Gastrocnemius medialis (tissue), 4 donors: ENCODE measurements at regions not wholly inside any gene's neighbourhood (a gene's known extent, or its start where the extent isn't known, plus 50 kb on each side); places are given as distances from the start of the nearest gene placed in this dataset.

Experiments
- ATAC-seq, 2 donors: fragments of 150-250 bp; one replicate each; pipeline ENCODE4 v1.9.1; 2016
- DNase-seq, 2 donors: peaks; one replicate each; pipeline ENCODE4 v3.0.0-alpha.2; 2019
- H3K27ac ChIP-seq, 4 donors: fragments of 200-600 bp; sonication (generic); 1 replicate in 1 of 4; 2 replicates in 3 of 4; pipeline ENCODE4 v1.5.1; 2016 to 2018; ENCODE audit warnings: mild to moderate bottlenecking in 2 of 4, moderate library complexity in 1 of 4
- H3K27me3 ChIP-seq, 3 donors: fragments of 200-600 bp; sonication (generic) in 2 of 3; 1 replicate in 1 of 3; 2 replicates in 2 of 3; pipeline versions ENCODE4 v1.5.1 to v1.6.0; 2016 to 2019; ENCODE audit warnings: mild to moderate bottlenecking in 1 of 3, moderate library complexity in 1 of 3
- H3K36me3 ChIP-seq, 2 donors: fragments of 200-600 bp; sonication (generic) in 1 of 2; one replicate each; pipeline ENCODE4 v1.5.1; 2017 to 2018
- H3K4me1 ChIP-seq, 2 donors: fragments of 200-600 bp; sonication (generic) in 1 of 2; one replicate each; pipeline ENCODE4 v1.5.1; 2016 to 2017; ENCODE audit warnings: mild to moderate bottlenecking in 2 of 2
- H3K4me3 ChIP-seq, 4 donors: fragments of 200-600 bp; sonication (generic) in 3 of 4; 1 replicate in 1 of 4; 2 replicates in 3 of 4; pipeline ENCODE4 v1.5.1; 2016 to 2019; ENCODE audit warnings: mild to moderate bottlenecking in 2 of 4
- H3K9me3 ChIP-seq, 3 donors: fragments of 200-600 bp; sonication (generic) in 2 of 3; 1 replicate in 1 of 3; 2 replicates in 2 of 3; pipeline ENCODE4 v1.5.1; 2016 to 2019
- CTCF ChIP-seq, 5 experiments: fragments of 450-650 bp in 3 of 5; fragments of 200-600 bp in 2 of 5; sonication (generic) in 2 of 5; IDR thresholded peaks in 4 of 5; conservative IDR thresholded peaks in 1 of 5; 1 replicate in 4 of 5; 2 replicates in 1 of 5; pipeline ENCODE4 v1.5.1; 2016 to 2019; ENCODE audit warnings: antibody characterized with exemption in 5 of 5, mild to moderate bottlenecking in 3 of 5, moderate library complexity in 3 of 5
- POLR2A ChIP-seq, 2 donors: fragments of 450-650 bp; IDR thresholded peaks; one replicate each; pipeline ENCODE4 v1.6.1; 2017; ENCODE audit warnings: antibody characterized with exemption in 2 of 2, mild to moderate bottlenecking in 2 of 2, moderate library complexity in 2 of 2
- in situ Hi-C, 4 donors: fragments of 200-750 bp; cut with MboI; loops; one replicate each; pipeline versions ENCODE4 v1.15.0 to v1.8.0; 2017; ENCODE audit warnings: low sequenced_read_pairs in 4 of 4
- intact Hi-C: fragments of 100-400 bp; cut with DNase I; formaldehyde crosslinking; loops from one replicate; pipeline ENCODE4 v1.15.1; 2023; ENCODE audit warnings: low total_unique reads

GRCh38 chr5:68457285-68457684 lies 241.7 kb downstream of the PIK3R1 start:
- Histone ChIP-seq H3K27ac (no peak overlapping the region), H3K4me3 (no peak overlapping the region), H3K9me3 (no peaks in the 10 kb centered on the region), H3K4me1 (peaks cover 0 to 16% of the 10 kb centered on the region in 2 donors), H3K36me3 (no peaks in the 10 kb centered on the region), H3K27me3 (no peaks in the 10 kb centered on the region)
- TF ChIP-seq CTCF (IDR thresholded peaks at IDR 0.05 in 4 of 5, conservative IDR thresholded peaks at IDR 0.05 in 1 of 5): no peak
- no peak for TF ChIP-seq POLR2A (IDR thresholded peaks at IDR 0.05)
- intact Hi-C loops: loop anchor here (5.0 to 10.0 kb wide), 2 partner anchors 255 to 1212 kb away; no protein-coding TSS in a partner anchor
- no peak for DNase-seq
- no peak for ATAC-seq
- in situ Hi-C loops: loop anchor here in 3 of 4 donors (5.0 to 25.0 kb wide), 4 partner anchors 170 to 1220 kb away; no protein-coding TSS in a partner anchor

DNA sequence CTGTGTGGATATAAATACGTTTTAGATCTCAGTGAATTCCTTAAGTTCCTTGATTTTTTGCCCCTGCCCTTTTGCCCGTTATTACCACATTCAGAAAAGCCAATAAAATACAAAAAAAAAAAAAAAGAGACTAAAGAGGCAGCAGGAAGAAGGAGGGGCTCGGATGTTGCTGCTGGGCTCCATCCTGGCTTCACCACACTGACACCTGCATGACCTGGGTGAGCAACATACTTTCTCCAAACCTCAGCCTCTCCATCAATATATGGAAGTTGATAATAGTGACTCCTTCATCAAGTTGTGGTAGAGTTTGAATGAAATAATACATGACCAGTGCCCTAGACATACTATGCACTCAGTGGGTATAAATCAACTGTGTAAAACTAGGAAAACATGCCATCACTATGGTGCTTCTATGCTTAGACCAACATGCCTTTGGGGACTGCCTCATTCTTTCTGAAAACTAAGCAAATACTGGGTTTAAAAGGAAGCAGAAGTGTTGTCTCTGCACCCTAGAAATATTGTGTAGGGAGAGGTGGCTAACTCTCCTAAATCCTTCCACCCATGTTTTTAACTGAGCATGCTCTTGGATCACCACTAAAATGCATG lies 243.0 kb downstream of the PIK3R1 start:
- ATAC-seq (no peak), DNase-seq (no peak)
- Histone ChIP-seq H3K4me1 (peaks cover 0 to 16% of the 10 kb centered on the region in 2 donors), H3K36me3 (no peaks in the 10 kb centered on the region), H3K27me3 (no peaks in the 10 kb centered on the region), H3K4me3 (no peak overlapping the region), H3K27ac (no peak overlapping the region), H3K9me3 (no peaks in the 10 kb centered on the region)
- TF ChIP-seq CTCF (IDR thresholded peaks at IDR 0.05 in 4 of 5, conservative IDR thresholded peaks at IDR 0.05 in 1 of 5): no peak
- TF ChIP-seq POLR2A (IDR thresholded peaks at IDR 0.05): no peak
- in situ Hi-C loops: loop anchor here in 3 of 4 donors (5.0 to 25.0 kb wide), 4 partner anchors 171 to 1221 kb away; no protein-coding TSS in a partner anchor
- intact Hi-C loops: loop anchor here (5.0 to 10.0 kb wide), 2 partner anchors 254 to 1214 kb away; no protein-coding TSS in a partner anchor

DNA sequence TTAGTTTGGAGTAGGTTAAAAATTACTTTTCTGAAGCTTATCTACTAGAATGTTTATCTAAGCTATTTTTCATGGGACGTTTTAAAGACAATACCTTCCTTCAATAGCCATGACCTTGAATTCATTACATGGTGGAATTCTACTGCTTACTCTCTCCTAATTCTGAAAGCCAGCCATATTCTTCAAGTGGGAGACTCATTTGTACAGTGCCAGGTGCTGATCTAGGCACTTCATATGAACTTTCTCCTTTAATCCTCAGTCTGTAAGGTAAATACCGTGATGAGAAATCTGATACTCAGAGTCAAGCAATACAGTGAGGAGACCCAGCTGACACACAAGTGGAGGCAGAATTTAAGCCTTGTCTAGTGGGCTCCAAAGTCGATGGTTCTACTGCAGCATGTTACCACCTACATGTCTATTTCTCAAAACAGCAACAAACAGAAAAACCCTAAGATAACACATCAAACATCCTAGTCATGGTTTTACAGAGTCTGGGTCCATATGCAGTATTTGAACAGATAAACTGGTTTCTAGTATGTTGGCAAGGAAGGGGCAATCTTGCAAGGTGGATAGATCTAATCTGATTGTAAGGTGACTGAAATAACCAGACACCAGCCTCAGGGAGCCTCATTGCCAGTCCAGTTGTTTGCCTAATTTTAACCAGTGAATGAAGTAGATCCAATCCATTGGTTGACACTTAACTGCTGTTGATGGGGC lies 243.7 kb downstream of the PIK3R1 start:
- ATAC-seq (no peak), DNase-seq (no peak)
- no peak overlapping the region for H3K27ac ChIP-seq
- H3K4me3 ChIP-seq: no peak overlapping the region
- no peaks in the 10 kb centered on the region for H3K36me3 ChIP-seq
- H3K4me1 ChIP-seq: peaks cover 0 to 16% of the 10 kb centered on the region in 2 donors
- in situ Hi-C loops (loop anchor here in 3 of 4 donors (5.0 to 25.0 kb wide), 4 partner anchors 172 to 1222 kb away; no protein-coding TSS in a partner anchor), intact Hi-C loops (loop anchor here (5.0 to 10.0 kb wide), 2 partner anchors 253 to 1214 kb away; no protein-coding TSS in a partner anchor)
- H3K9me3 ChIP-seq: no peaks in the 10 kb centered on the region
- no peaks in the 10 kb centered on the region for H3K27me3 ChIP-seq
- TF ChIP-seq POLR2A (IDR thresholded peaks at IDR 0.05): no peak
- no peak for TF ChIP-seq CTCF (IDR thresholded peaks at IDR 0.05 in 4 of 5, conservative IDR thresholded peaks at IDR 0.05 in 1 of 5)

DNA sequence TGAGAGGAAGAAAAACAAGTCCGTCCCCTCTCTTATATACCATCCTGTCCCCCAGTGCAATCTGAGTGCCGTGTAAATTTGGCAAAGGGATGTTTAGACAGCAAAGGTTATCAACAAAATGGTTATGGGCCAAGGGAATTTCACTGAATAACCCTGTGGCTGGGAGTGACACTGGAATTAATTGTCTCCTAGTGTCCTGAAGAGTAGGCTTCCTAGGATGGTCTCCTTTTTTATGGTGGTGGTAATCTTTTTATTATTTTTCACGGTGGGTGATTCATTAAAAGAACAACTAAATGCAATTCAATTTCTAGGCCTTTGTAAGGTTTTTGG lies 244.2 kb downstream of the PIK3R1 start:
- in situ Hi-C loops (loop anchor here (5.0 to 25.0 kb wide), 4 partner anchors 172 to 1222 kb away; no protein-coding TSS in a partner anchor), intact Hi-C loops (loop anchor here (1.0 to 10.0 kb wide), 3 partner anchors 173 to 1215 kb away; no protein-coding TSS in a partner anchor)
- no peak for DNase-seq
- TF ChIP-seq CTCF (IDR thresholded peaks at IDR 0.05 in 4 of 5, conservative IDR thresholded peaks at IDR 0.05 in 1 of 5): no peak
- no peak overlapping the region for H3K27ac ChIP-seq
- no peaks in the 10 kb centered on the region for H3K9me3 ChIP-seq
- peaks cover 0 to 16% of the 10 kb centered on the region in 2 donors for H3K4me1 ChIP-seq
- no peak overlapping the region for H3K4me3 ChIP-seq
- H3K27me3 ChIP-seq: no peaks in the 10 kb centered on the region
- no peak for ATAC-seq
- no peaks in the 10 kb centered on the region for H3K36me3 ChIP-seq
